Right lobe of liver (tissue), 4 donors: ENCODE measurements at regions not wholly inside any gene's neighbourhood (a gene's known extent, or its start where the extent isn't known, plus 50 kb on each side); places are given as distances from the start of the nearest gene placed in this dataset.

Experiments
- POLR2A ChIP-seq: fragments of 450-650 bp; IDR thresholded peaks from one replicate; pipeline ENCODE4 v1.6.1; 2017; ENCODE audit warnings: antibody characterized with exemption, mild to moderate bottlenecking
- TF ChIP-seq, protein P1 (sequence below), 4 donors: fragments of 200-600 bp in 3 of 4; fragments of 450-650 bp in 1 of 4; IDR thresholded peaks; one replicate each; pipeline versions ENCODE4 v1.5.1 to v1.8.0; 2016 to 2022; ENCODE audit warnings: antibody characterized with exemption in 4 of 4, mild to moderate bottlenecking in 2 of 4
- donor health status: DM: no; HTN: no; CAD: no.
- donor health status: DM: no; HTN: no; CAD: no.
- donor health status: DM: no; HTN: yes; CAD: no.

DNA sequence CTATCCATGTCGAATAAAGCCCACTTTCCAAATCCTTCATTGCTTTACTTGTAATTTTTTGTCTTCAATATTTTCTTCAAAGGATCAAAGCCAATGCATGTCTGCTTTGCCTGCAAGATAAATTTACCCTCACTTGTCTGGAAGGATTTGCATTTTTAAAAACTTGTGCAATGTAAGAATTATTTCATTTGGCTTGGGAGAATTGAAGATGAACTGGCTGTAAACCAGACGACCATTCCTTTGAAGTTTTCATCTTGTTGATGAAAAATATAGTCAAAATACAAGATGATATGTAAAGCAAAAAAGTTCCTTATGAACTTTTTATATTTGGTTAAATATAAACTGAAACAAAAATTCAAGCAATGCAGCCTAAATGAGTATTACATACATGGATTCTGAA lies 225.0 kb downstream of the SLITRK1 start:
- no peak for TF ChIP-seq POLR2A
- TF ChIP-seq, protein P1, sequence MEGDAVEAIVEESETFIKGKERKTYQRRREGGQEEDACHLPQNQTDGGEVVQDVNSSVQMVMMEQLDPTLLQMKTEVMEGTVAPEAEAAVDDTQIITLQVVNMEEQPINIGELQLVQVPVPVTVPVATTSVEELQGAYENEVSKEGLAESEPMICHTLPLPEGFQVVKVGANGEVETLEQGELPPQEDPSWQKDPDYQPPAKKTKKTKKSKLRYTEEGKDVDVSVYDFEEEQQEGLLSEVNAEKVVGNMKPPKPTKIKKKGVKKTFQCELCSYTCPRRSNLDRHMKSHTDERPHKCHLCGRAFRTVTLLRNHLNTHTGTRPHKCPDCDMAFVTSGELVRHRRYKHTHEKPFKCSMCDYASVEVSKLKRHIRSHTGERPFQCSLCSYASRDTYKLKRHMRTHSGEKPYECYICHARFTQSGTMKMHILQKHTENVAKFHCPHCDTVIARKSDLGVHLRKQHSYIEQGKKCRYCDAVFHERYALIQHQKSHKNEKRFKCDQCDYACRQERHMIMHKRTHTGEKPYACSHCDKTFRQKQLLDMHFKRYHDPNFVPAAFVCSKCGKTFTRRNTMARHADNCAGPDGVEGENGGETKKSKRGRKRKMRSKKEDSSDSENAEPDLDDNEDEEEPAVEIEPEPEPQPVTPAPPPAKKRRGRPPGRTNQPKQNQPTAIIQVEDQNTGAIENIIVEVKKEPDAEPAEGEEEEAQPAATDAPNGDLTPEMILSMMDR (IDR thresholded peaks at IDR 0.05) = no peak
